ENCODE measurements at regions not wholly inside any gene's neighbourhood (a gene's known extent, or its start where the extent isn't known, plus 50 kb on each side); places are given as distances from the start of the nearest gene placed in this dataset.

DNA sequence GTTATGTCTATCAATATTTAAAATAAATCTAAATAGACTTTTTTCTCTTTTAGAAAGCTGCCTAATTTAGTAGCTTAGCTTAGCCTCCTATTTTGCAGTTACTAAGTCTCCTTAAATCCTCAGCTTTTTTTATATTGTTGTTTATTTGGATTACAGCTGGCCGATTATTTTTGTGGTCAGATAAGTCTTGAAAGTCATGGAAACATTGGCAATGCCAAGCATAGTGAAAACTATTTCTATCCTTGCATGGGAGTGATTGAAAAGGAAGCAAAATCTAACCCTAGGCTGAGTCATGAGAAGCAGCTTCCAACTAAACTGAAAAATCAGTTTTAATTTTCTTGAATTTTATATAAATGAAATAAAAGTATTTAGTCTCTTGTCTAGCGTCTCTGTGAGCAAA lies 1063.0 kb upstream of the GBE1 start:
- TF ChIP-seq, protein P1, sequence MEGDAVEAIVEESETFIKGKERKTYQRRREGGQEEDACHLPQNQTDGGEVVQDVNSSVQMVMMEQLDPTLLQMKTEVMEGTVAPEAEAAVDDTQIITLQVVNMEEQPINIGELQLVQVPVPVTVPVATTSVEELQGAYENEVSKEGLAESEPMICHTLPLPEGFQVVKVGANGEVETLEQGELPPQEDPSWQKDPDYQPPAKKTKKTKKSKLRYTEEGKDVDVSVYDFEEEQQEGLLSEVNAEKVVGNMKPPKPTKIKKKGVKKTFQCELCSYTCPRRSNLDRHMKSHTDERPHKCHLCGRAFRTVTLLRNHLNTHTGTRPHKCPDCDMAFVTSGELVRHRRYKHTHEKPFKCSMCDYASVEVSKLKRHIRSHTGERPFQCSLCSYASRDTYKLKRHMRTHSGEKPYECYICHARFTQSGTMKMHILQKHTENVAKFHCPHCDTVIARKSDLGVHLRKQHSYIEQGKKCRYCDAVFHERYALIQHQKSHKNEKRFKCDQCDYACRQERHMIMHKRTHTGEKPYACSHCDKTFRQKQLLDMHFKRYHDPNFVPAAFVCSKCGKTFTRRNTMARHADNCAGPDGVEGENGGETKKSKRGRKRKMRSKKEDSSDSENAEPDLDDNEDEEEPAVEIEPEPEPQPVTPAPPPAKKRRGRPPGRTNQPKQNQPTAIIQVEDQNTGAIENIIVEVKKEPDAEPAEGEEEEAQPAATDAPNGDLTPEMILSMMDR (IDR thresholded peaks at IDR 0.05; ENCODE audit: insufficient read depth, low read length, missing control alignments): no peak
- no peak for DNase-seq (ENCODE audit: low read depth, low spot score)
- POLR2A ChIA-PET: no interaction called here
- no peak overlapping the region for H3K4me3 ChIP-seq (ENCODE audit: low read depth, low read length)
- CTCF ChIA-PET: no interaction called here

DNA sequence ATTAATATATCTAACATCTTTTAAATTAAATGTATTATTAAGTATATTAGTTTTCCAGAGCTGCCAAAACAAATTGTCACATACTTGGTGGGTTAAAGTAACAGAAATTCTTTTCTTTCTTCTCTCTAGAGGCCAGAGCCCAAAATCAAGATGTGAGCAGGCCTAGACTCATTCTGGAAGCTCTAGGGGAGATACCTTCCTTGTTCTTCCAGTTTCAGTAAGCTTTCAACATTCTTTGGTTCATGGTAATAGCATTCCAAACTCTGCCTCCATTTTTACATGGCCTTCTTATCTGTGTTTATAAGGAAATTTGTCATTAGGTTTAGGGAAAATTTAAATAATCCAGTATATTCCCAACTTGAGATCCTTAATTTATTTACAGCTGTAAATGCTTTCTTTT lies 1054.6 kb upstream of the GBE1 start:
- H3K4me3 ChIP-seq (ENCODE audit: low read depth, low read length): no peak overlapping the region
- CTCF ChIA-PET: no interaction called here
- DNase-seq (ENCODE audit: low read depth, low spot score): no peak
- POLR2A ChIA-PET: no interaction called here
- TF ChIP-seq, protein P1 (IDR thresholded peaks at IDR 0.05; ENCODE audit: insufficient read depth, low read length, missing control alignments): no peak

DNA sequence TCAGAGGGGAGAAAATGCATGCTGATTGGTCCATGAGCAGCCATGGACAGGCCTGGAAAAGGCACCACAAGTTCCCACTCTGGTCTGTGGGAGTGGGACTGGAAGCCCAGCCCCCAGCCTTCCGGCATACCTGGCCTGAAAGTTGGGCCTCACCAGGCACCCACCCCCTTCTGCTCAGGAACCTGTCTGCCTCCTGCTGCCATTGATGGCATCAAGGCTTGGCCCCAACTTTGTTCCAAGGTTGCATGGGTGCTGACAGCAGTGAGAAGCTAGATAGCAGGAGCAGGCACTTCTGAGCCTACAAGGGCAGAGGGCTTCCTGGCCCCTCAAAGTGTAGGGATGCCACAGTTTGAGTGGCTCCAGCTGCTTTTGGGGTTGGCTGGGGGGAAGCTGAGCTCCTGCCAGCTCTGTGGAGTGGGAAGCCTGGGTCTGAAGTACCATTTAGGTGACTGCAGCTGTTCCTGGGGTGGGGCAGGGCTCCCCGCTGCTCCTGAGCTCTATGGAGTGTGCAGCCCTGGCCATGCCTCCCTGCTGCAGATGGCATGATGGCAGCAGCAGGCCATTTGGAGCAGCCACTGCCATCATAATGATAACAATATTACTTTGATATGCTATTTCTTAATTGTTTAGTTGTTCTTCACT lies 1054.1 kb upstream of the GBE1 start:
- no peak for DNase-seq (ENCODE audit: low read depth, low spot score)
- ChIA-PET POLR2A (no interaction called here), CTCF (no interaction called here)
- H3K4me3 ChIP-seq (ENCODE audit: low read depth, low read length): no peak overlapping the region
- TF ChIP-seq, protein P1 (IDR thresholded peaks at IDR 0.05; ENCODE audit: insufficient read depth, low read length, missing control alignments): no peak

DNA sequence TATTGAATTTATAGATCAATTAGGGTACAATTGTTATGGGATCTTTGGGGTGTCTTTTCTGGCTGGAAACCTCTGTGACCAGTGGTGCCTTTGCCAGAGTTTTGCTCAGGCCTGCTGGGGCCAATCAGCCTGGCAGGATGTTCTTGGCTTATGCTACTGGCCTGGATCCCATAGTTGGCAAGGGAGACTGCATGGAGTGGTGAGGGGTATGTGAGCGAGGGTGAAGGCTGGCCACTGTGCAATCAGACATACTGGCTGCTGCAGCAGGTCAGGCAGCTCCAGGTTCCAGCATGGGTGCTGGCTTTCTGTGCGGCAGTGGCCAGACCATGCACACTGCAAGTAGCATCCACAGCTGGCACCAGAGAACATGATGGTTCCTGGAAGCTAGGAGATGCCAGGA lies 1053.2 kb upstream of the GBE1 start:
- TF ChIP-seq, protein P1 (IDR thresholded peaks at IDR 0.05; ENCODE audit: insufficient read depth, low read length, missing control alignments): no peak
- H3K4me3 ChIP-seq (ENCODE audit: low read depth, low read length): no peak overlapping the region
- DNase-seq (ENCODE audit: low read depth, low spot score): no peak
- ChIA-PET POLR2A (no interaction called here), CTCF (no interaction called here)

DNA sequence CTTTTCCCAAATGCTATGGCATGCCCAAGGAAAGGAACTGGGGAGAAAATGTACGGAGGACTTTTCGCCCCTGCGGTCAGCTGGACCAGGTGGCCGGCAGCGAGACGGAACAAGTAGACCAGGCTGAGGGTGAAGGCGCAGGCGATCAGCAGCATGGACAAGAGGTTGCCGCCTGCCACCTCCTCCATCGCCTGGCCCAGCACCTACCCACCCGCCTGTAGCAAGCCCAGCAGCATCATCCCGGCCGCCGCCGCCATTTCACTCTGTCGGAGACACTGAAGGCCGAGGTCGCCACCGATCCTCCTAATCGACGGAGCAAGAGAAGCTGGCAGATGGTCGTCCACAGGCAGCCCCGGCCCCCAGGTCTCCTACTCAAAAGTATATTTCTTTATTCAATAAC lies 1046.3 kb upstream of the GBE1 start:
- H3K4me3 ChIP-seq (ENCODE audit: low read depth, low read length): no peak overlapping the region
- POLR2A ChIA-PET: no interaction called here
- CTCF ChIA-PET: no interaction called here
- DNase-seq (ENCODE audit: low read depth, low spot score): no peak
- TF ChIP-seq, protein P1 (IDR thresholded peaks at IDR 0.05; ENCODE audit: insufficient read depth, low read length, missing control alignments): no peak

DNA sequence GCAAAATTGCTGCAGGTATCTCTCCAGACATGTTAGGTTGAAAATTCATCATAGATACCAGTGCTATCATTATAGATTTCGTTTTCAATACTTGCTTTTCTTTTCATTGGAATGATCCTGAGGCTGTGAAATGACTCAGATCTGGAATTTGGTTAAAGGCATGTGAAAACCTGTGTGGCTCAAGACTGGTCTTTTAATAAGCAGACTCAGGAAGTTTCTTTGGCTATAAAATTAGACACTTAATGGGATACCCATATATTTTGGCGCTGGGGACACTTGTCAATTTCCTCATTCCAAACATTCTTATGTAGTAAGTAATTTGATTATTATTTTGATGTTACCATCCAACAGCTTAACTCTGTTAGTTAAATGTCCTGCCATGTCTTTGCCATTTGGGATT lies 1041.1 kb upstream of the GBE1 start:
- TF ChIP-seq, protein P1 (IDR thresholded peaks at IDR 0.05; ENCODE audit: insufficient read depth, low read length, missing control alignments): no peak
- POLR2A ChIA-PET: no interaction called here
- DNase-seq (ENCODE audit: low read depth, low spot score): no peak
- CTCF ChIA-PET: no interaction called here
- H3K4me3 ChIP-seq (ENCODE audit: low read depth, low read length): no peak overlapping the region
